Left cardiac atrium (tissue), 4 donors: ENCODE measurements at regions not wholly inside any gene's neighbourhood (a gene's known extent, or its start where the extent isn't known, plus 50 kb on each side); places are given as distances from the start of the nearest gene placed in this dataset.

Experiments
- ATAC-seq, 2 donors: fragments of 200-7000 bp; cut with Tn5 transposase; one replicate each; pipeline ENCODE4 v1.9.1; 2020; ENCODE audit warnings: mild to moderate bottlenecking in 2 of 2, moderate library complexity in 2 of 2
- DNase-seq: peaks from one replicate; pipeline ENCODE4 v3.0.0-alpha.2; 2020
- intact Hi-C, 2 donors: fragments of 100-400 bp; cut with DNase I; formaldehyde crosslinking; loops; one replicate each; pipeline versions ENCODE4 v1.14.1 to v1.15.1; 2022 to 2023
- donor health status: DM: no; HTN: yes; CAD: no.
- donor health status: DM: no; HTN: yes; CAD: no; lungs with severe emphysema.
- donor health status: DM: yes; HTN: yes; CAD: no.
- donor health status: Dilated cardiomyopathy.

GRCh38 chr12:87930033-87930432, 99.2 kb downstream of the C12orf50 start:
- DNase-seq = no peak
- no peak for ATAC-seq
- intact Hi-C loops = no loop called here

- intact Hi-C loops = no loop called here
Observed at GRCh38 chr12:87929346-87929745, 99.9 kb downstream of the C12orf50 start.

GRCh38 chr12:87928031-87928430, 101.2 kb downstream of the C12orf50 start:
- ATAC-seq (no peak), DNase-seq (no peak)
- intact Hi-C loops = no loop called here

More at GRCh38 chr12:87929346-87929745, 99.9 kb downstream of the C12orf50 start:
- DNase-seq (no peak), ATAC-seq (no peak)

GRCh38 chr12:87925021-87925420, 104.2 kb downstream of the C12orf50 start:
- ATAC-seq (no peak), DNase-seq (no peak)
- intact Hi-C loops = no loop called here

GRCh38 chr12:87924149-87924548, 105.1 kb downstream of the C12orf50 start:
- DNase-seq (no peak), ATAC-seq (no peak)
- intact Hi-C loops = no loop called here

GRCh38 chr12:87923361-87923760, 105.8 kb downstream of the C12orf50 start:
- intact Hi-C loops = no loop called here
- no peak for DNase-seq
- no peak for ATAC-seq

- intact Hi-C loops = no loop called here
- ATAC-seq = no peak
- DNase-seq = no peak
Observed at GRCh38 chr12:87922736-87923135, 106.5 kb downstream of the C12orf50 start.

- DNase-seq = no peak
- no peak for ATAC-seq
- intact Hi-C loops = no loop called here
Observed at GRCh38 chr12:87921621-87922020, 107.6 kb downstream of the C12orf50 start.

GRCh38 chr12:87920139-87920538, 109.1 kb downstream of the C12orf50 start:
- ATAC-seq (no peak), DNase-seq (no peak)
- intact Hi-C loops = no loop called here

- DNase-seq (no peak), ATAC-seq (no peak)
- intact Hi-C loops = no loop called here
Observed at GRCh38 chr12:87901457-87901856, 127.7 kb downstream of the C12orf50 start.

- DNase-seq (no peak), ATAC-seq (no peak)
- intact Hi-C loops = no loop called here
Observed at GRCh38 chr12:87897662-87898061, 131.5 kb downstream of the C12orf50 start.

GRCh38 chr12:87883806-87884205, 145.4 kb downstream of the C12orf50 start:
- ATAC-seq (no peak), DNase-seq (no peak)
- intact Hi-C loops = no loop called here

GRCh38 chr12:87879141-87879540, 150.1 kb downstream of the C12orf50 start:
- DNase-seq (no peak), ATAC-seq (no peak)
- intact Hi-C loops = no loop called here

GRCh38 chr12:87870493-87871460, 158.4 kb downstream of the C12orf50 start:
- ATAC-seq = no peak
- intact Hi-C loops = no loop called here
- no peak for DNase-seq

GRCh38 chr12:87870061-87870460, 159.1 kb downstream of the C12orf50 start:
- intact Hi-C loops = no loop called here
- DNase-seq = no peak
- ATAC-seq = no peak

GRCh38 chr12:87866578-87867292, 162.5 kb downstream of the C12orf50 start:
- no peak for ATAC-seq
- DNase-seq = no peak
- intact Hi-C loops = no loop called here

- intact Hi-C loops = no loop called here
- ATAC-seq (no peak), DNase-seq (no peak)
Observed at GRCh38 chr12:87861791-87862190, 167.4 kb downstream of the C12orf50 start.

- intact Hi-C loops = no loop called here
- DNase-seq (no peak), ATAC-seq (no peak)
Observed at GRCh38 chr12:87853448-87854003, 175.7 kb downstream of the C12orf50 start.

GRCh38 chr12:87849074-87849473, 180.1 kb downstream of the C12orf50 start:
- intact Hi-C loops = loop anchor here in 1 of 2 donors (10.0 kb wide), 1 partner anchor 1924 kb away; no protein-coding TSS in a partner anchor
- no peak for ATAC-seq
- no peak for DNase-seq
